HL-60 (cell line): ENCODE measurements at regions not wholly inside any gene's neighbourhood (a gene's known extent, or its start where the extent isn't known, plus 50 kb on each side); places are given as distances from the start of the nearest gene placed in this dataset.

Experiments used
- DNase-seq, 2 experiments: peaks; one replicate each; pipeline ENCODE4 v3.0.0-alpha.2; 2010 to 2020; ENCODE audit warnings: low read depth in 1 of 2, low spot score in 1 of 2
- H3K27ac ChIP-seq: fragments of 250-450 bp; sonication (Bioruptor Pico); replicated peaks from 2 replicates; pipeline ENCODE4 v1.5.1; 2020; ENCODE audit warnings: mild to moderate bottlenecking, moderate library complexity
- H3K27me3 ChIP-seq: fragments of 250-450 bp; sonication (Bioruptor Pico); 2 replicates; pipeline ENCODE4 v1.5.1; 2021; ENCODE audit warnings: mild to moderate bottlenecking, moderate library complexity; ENCODE audit not compliant: insufficient read depth, poor library complexity, severe bottlenecking
- H3K4me3 ChIP-seq: replicated peaks from 2 replicates; pipeline ENCODE4 v1.5.1; 2011; ENCODE audit warnings: mild to moderate bottlenecking, control low read depth, low read length; ENCODE audit not compliant: insufficient read depth
- GABPA ChIP-seq: IDR thresholded peaks from 2 replicates; pipeline ENCODE4 v1.6.1; 2012; ENCODE audit warnings: low read depth
- POLR2AphosphoS5 ChIP-seq: IDR thresholded peaks from 2 replicates; pipeline ENCODE4 v1.6.1; 2012; ENCODE audit warnings: low read depth
- SPI1 ChIP-seq: IDR thresholded peaks from 2 replicates; pipeline ENCODE4 v1.6.1; 2012; ENCODE audit warnings: low read depth, mild to moderate bottlenecking, borderline replicate concordance
- TF ChIP-seq, protein P1 (sequence below): IDR thresholded peaks from one replicate; pipeline ENCODE4 v1.5.1; 2011; ENCODE audit warnings: low read length, control low read depth, inconsistent platforms; ENCODE audit not compliant: insufficient read depth
- TF ChIP-seq, protein P2 (sequence below): IDR thresholded peaks from 2 replicates; pipeline ENCODE4 v1.6.1; 2012; ENCODE audit warnings: low read depth; ENCODE audit not compliant: insufficient replicate concordance

DNA sequence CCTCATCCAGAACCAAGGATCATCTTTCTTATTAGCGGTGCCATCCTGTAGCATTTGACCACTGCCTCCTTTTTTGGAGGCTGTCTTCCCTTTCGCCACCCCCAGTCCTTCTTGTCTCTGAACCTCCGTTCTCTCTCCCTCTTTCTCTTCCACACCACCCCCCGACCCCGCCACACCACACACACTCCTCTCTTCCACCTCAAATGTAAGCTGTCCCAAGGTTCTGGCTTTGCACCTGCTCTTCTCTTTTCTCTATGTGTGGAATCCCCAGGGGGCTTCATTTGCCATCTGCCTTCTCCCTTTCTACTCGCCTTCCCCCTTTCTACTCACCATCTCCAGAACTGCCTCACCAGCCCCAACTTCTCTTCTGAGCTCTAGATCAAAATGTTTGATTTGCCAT lies 111.3 kb upstream of the CDYL start:
- TF ChIP-seq, protein P1, sequence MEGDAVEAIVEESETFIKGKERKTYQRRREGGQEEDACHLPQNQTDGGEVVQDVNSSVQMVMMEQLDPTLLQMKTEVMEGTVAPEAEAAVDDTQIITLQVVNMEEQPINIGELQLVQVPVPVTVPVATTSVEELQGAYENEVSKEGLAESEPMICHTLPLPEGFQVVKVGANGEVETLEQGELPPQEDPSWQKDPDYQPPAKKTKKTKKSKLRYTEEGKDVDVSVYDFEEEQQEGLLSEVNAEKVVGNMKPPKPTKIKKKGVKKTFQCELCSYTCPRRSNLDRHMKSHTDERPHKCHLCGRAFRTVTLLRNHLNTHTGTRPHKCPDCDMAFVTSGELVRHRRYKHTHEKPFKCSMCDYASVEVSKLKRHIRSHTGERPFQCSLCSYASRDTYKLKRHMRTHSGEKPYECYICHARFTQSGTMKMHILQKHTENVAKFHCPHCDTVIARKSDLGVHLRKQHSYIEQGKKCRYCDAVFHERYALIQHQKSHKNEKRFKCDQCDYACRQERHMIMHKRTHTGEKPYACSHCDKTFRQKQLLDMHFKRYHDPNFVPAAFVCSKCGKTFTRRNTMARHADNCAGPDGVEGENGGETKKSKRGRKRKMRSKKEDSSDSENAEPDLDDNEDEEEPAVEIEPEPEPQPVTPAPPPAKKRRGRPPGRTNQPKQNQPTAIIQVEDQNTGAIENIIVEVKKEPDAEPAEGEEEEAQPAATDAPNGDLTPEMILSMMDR = no peak
- TF ChIP-seq, protein P2, sequence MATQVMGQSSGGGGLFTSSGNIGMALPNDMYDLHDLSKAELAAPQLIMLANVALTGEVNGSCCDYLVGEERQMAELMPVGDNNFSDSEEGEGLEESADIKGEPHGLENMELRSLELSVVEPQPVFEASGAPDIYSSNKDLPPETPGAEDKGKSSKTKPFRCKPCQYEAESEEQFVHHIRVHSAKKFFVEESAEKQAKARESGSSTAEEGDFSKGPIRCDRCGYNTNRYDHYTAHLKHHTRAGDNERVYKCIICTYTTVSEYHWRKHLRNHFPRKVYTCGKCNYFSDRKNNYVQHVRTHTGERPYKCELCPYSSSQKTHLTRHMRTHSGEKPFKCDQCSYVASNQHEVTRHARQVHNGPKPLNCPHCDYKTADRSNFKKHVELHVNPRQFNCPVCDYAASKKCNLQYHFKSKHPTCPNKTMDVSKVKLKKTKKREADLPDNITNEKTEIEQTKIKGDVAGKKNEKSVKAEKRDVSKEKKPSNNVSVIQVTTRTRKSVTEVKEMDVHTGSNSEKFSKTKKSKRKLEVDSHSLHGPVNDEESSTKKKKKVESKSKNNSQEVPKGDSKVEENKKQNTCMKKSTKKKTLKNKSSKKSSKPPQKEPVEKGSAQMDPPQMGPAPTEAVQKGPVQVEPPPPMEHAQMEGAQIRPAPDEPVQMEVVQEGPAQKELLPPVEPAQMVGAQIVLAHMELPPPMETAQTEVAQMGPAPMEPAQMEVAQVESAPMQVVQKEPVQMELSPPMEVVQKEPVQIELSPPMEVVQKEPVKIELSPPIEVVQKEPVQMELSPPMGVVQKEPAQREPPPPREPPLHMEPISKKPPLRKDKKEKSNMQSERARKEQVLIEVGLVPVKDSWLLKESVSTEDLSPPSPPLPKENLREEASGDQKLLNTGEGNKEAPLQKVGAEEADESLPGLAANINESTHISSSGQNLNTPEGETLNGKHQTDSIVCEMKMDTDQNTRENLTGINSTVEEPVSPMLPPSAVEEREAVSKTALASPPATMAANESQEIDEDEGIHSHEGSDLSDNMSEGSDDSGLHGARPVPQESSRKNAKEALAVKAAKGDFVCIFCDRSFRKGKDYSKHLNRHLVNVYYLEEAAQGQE = no peak
- TF ChIP-seq GABPA (no peak), SPI1 (no peak), POLR2AphosphoS5 (no peak)
- no peak overlapping the region for H3K27ac ChIP-seq
- no peak overlapping the region for H3K4me3 ChIP-seq
- H3K27me3 ChIP-seq = no peaks in the 10 kb centered on the region
- DNase-seq = no peak

- TF ChIP-seq, protein P2 = no peak
- TF ChIP-seq GABPA (no peak), SPI1 (no peak), POLR2AphosphoS5 (no peak)
- TF ChIP-seq, protein P1 = no peak
- no peak overlapping the region for H3K27ac ChIP-seq
- no peak overlapping the region for H3K4me3 ChIP-seq
- no peaks in the 10 kb centered on the region for H3K27me3 ChIP-seq
- DNase-seq = no peak
These were observed 112.0 kb upstream of the CDYL start for GRCh38 chr6:4664117-4664626.

DNA sequence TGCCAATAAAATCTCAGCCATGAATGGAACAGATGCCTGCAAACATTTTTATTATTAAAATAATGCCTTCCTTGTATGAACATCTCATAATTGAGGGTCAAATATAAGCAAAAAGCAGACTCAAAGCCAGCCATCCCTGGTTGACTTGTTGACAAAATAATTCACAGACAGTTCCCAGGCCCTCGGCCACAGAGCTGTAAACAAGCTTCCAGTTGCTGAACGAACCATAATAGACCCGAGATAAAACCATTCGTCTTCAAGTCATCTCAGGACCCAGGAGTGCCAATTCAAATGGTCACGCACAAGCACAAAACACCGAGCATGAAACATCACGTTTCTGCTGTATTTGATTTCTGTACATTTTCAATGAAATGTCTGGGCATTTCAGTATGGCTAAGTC lies 113.3 kb upstream of the CDYL start:
- DNase-seq = no peak
- no peak for TF ChIP-seq GABPA
- TF ChIP-seq SPI1 = no peak
- H3K4me3 ChIP-seq = no peak overlapping the region
- no peak overlapping the region for H3K27ac ChIP-seq
- no peaks in the 10 kb centered on the region for H3K27me3 ChIP-seq

DNA sequence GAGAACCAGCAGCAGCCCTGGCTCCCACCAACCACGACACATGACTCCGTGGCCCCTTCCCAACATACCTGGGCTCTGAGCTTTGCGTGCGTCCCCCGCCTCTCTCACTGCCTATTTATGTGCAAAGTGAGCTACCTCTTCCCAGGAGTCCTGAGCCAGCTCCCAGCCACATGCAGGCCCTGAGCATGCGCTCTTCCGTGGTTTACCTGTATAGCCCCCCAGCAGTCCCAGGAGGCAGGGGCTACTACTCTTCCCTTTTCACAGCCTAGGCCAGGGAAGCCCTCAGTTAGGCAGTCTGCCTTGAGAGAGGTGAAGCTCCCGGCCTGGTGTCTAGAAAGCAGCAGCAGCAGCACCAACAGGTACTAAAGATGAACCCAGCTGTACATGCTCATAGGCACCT lies 114.8 kb upstream of the CDYL start:
- no peak overlapping the region for H3K4me3 ChIP-seq
- DNase-seq = no peak
- TF ChIP-seq GABPA (no peak), SPI1 (no peak), POLR2AphosphoS5 (no peak)
- TF ChIP-seq, protein P1 = no peak
- TF ChIP-seq, protein P2 = no peak

More for the DNA sequence above, 114.8 kb upstream of the CDYL start:
- Histone ChIP-seq H3K27me3 (no peaks in the 10 kb centered on the region), H3K27ac (no peak overlapping the region)
